A549 (cell line): ENCODE measurements at regions not wholly inside any gene's neighbourhood (a gene's known extent, or its start where the extent isn't known, plus 50 kb on each side); places are given as distances from the start of the nearest gene placed in this dataset.

ENCODE experiments used
- ATAC-seq, 2 experiments: fragments of 200-7000 bp in 1 of 2; fragments of >200 bp in 1 of 2; cut with Nextera tagmentation in 1 of 2; cut with Tn5 transposase in 1 of 2; 3 replicates each; pipeline versions ENCODE4 v1.8.0 to v1.9.1; 2018 to 2020; ENCODE audit warnings: mild to moderate bottlenecking in 1 of 2, moderate library complexity in 1 of 2
- CTCF ChIA-PET: fragments of 300-600 bp; sonication (Branson Sonifier 250); formaldehyde crosslinking; extraction: SDS; loops from one replicate; lab custom pipeline; 2021; ENCODE audit warnings: antibody characterized with exemption, inconsistent platforms; lab: Yijun Ruan, JAX
- POLR2A ChIA-PET: fragments of 350-600 bp; formaldehyde crosslinking; extraction: SDS; loops from one replicate; lab custom pipeline; 2021; ENCODE audit warnings: antibody characterized with exemption, inconsistent platforms; lab: Yijun Ruan, JAX
- DNase-seq, 2 experiments: peaks; one replicate each; pipeline versions ENCODE4 v3.0.0 to v3.0.0-alpha.2; 2011 to 2016; ENCODE audit warnings: low read depth in 1 of 2, low spot score in 1 of 2
- FAIRE-seq: peaks from 2 replicates; lab custom pipeline; 2011; peaks lifted over from hg19 to GRCh38; lab: Jason Lieb, UNC
- H3K27ac ChIP-seq, 2 experiments: fragments of >200 bp; sonication (Bioruptor Twin); formaldehyde crosslinking; 3 replicates each; pipeline ENCODE4 v1.5.1; 2016 to 2017
- H3K4me1 ChIP-seq: fragments of >200 bp; sonication (Bioruptor Twin); formaldehyde crosslinking; 3 replicates; pipeline ENCODE4 v1.6.1; 2016
- H3K4me2 ChIP-seq: fragments of >200 bp; sonication (Bioruptor Twin); formaldehyde crosslinking; 3 replicates; pipeline ENCODE4 v1.6.1; 2016
- H3K4me3 ChIP-seq: fragments of >200 bp; sonication (Bioruptor Twin); formaldehyde crosslinking; 3 replicates; pipeline ENCODE4 v1.5.1; 2016
- H3K9me3 ChIP-seq: fragments of >200 bp; sonication (Bioruptor Twin); formaldehyde crosslinking; 3 replicates; pipeline ENCODE4 v1.6.1; 2016
- EHF ChIP-seq: fragments of 250-450 bp; sonication (Bioruptor Pico); IDR thresholded peaks from 2 replicates; pipeline ENCODE4 v1.5.0; 2020; ENCODE audit warnings: mild to moderate bottlenecking
- ESRRA ChIP-seq: fragments of 150-350 bp; IDR thresholded peaks from 2 replicates; pipeline ENCODE4 v1.6.1; 2014; ENCODE audit warnings: mild to moderate bottlenecking, low read length, borderline replicate concordance
- HDAC2 ChIP-seq: fragments of 200-600 bp; sonication (generic); IDR thresholded peaks from 2 replicates; pipeline ENCODE4 v1.6.1; 2016
- HEYL ChIP-seq: fragments of 250-450 bp; sonication (Bioruptor Pico); IDR thresholded peaks from 2 replicates; pipeline ENCODE4 v1.8.0; 2021; ENCODE audit warnings: mild to moderate bottlenecking, moderate library complexity
- MAFK ChIP-seq: fragments of 450-650 bp; IDR thresholded peaks from 2 replicates; pipeline ENCODE4 v1.6.1; 2014; ENCODE audit not compliant: partially characterized antibody
- NR3C1 ChIP-seq: fragments of >200 bp; sonication (Bioruptor Twin); formaldehyde crosslinking; IDR thresholded peaks from 3 replicates; pipeline ENCODE4 v1.6.1; 2017
- RARB ChIP-seq: fragments of 250-450 bp; sonication (Bioruptor Pico); IDR thresholded peaks from 2 replicates; pipeline ENCODE4 v1.8.0; 2021; ENCODE audit warnings: mild to moderate bottlenecking, moderate library complexity
- RCOR1 ChIP-seq: fragments of 150-350 bp; IDR thresholded peaks from 2 replicates; pipeline ENCODE4 v1.6.1; 2014; ENCODE audit warnings: antibody characterized with exemption, low read length, low read depth
- TFCP2L1 ChIP-seq: fragments of 250-450 bp; sonication (Bioruptor Pico); IDR thresholded peaks from 2 replicates; pipeline ENCODE4 v1.5.0; 2021; ENCODE audit warnings: mild to moderate bottlenecking
- ZC3H11A ChIP-seq: fragments of 450-650 bp; IDR thresholded peaks from 2 replicates; pipeline ENCODE4 v1.6.1; 2014; ENCODE audit warnings: antibody characterized with exemption, mild to moderate bottlenecking
- WGBS: methylation state at CpG from one replicate; pipeline ENCODE4 v1.1.6; 2017; ENCODE audit errors: missing lambda C conversion rate; 5-methylcytosine and 5-hydroxymethylcytosine counted together
- TF ChIP-seq, protein P1 (sequence below): fragments of 250-450 bp; sonication (Bioruptor Pico); IDR thresholded peaks from 2 replicates; pipeline ENCODE4 v1.5.0; 2020; ENCODE audit warnings: low read depth, mild to moderate bottlenecking, moderate library complexity
- TF ChIP-seq, protein P2 (sequence below): fragments of >200 bp; sonication (Bioruptor Twin); formaldehyde crosslinking; IDR thresholded peaks from 3 replicates; pipeline ENCODE4 v1.5.1; 2016
- TF ChIP-seq, protein P3 (sequence below): IDR thresholded peaks from 2 replicates; pipeline ENCODE4 v1.6.1; 2012
- TF ChIP-seq, protein P4 (sequence below): fragments of >200 bp; sonication (Bioruptor Twin); formaldehyde crosslinking; IDR thresholded peaks from 3 replicates; pipeline ENCODE4 v1.6.1; 2016
- TF ChIP-seq, protein P5 (sequence below): fragments of 200-600 bp; sonication (generic); IDR thresholded peaks from 2 replicates; pipeline ENCODE4 v1.6.1; 2016; ENCODE audit warnings: antibody characterized with exemption, mild to moderate bottlenecking, moderate library complexity

DNA sequence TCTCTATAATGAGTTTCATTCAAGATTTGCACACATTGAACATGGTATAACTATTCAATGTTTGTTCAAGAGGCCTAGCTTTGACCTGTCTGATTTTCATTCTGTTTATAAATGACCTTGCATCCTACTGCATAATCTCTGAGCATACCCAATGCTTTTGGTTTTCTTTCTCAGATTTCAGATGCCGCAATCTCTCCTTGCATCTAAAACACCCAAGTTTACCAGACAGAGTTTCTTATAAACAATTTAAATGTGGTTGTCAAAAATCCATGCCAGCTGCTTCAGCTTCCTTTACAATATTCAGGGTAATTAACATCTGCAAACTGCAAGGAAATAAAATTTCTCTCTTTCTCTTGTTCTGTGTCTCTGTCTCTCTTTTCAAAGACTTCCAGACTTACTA lies 123.0 kb upstream of the PCDH18 start:
- no peak overlapping the region for H3K4me3 ChIP-seq
- 87% methylated on average over 1 of the region's 1 CpG for WGBS
- H3K4me1 ChIP-seq, result no peaks in the 10 kb centered on the region
- ATAC-seq (no peak), FAIRE-seq (no peak), DNase-seq (no peak)
- H3K4me2 ChIP-seq, result no peak overlapping the region
- TF ChIP-seq RCOR1, result no peak
- TF ChIP-seq, protein P1, sequence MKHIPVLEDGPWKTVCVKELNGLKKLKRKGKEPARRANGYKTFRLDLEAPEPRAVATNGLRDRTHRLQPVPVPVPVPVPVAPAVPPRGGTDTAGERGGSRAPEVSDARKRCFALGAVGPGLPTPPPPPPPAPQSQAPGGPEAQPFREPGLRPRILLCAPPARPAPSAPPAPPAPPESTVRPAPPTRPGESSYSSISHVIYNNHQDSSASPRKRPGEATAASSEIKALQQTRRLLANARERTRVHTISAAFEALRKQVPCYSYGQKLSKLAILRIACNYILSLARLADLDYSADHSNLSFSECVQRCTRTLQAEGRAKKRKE (CRISPR knock-in tag), result no peak
- TF ChIP-seq MAFK, result no peak
- TF ChIP-seq NR3C1, result no peak
- TF ChIP-seq, protein P2, sequence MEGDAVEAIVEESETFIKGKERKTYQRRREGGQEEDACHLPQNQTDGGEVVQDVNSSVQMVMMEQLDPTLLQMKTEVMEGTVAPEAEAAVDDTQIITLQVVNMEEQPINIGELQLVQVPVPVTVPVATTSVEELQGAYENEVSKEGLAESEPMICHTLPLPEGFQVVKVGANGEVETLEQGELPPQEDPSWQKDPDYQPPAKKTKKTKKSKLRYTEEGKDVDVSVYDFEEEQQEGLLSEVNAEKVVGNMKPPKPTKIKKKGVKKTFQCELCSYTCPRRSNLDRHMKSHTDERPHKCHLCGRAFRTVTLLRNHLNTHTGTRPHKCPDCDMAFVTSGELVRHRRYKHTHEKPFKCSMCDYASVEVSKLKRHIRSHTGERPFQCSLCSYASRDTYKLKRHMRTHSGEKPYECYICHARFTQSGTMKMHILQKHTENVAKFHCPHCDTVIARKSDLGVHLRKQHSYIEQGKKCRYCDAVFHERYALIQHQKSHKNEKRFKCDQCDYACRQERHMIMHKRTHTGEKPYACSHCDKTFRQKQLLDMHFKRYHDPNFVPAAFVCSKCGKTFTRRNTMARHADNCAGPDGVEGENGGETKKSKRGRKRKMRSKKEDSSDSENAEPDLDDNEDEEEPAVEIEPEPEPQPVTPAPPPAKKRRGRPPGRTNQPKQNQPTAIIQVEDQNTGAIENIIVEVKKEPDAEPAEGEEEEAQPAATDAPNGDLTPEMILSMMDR, result no peak
- TF ChIP-seq, protein P3, sequence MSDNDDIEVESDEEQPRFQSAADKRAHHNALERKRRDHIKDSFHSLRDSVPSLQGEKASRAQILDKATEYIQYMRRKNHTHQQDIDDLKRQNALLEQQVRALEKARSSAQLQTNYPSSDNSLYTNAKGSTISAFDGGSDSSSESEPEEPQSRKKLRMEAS, result no peak
- no peak for TF ChIP-seq HDAC2
- TF ChIP-seq RARB, result no peak
- no peak for TF ChIP-seq HEYL (CRISPR knock-in tag)
- no peak for TF ChIP-seq ZC3H11A
- TF ChIP-seq, protein P4, sequence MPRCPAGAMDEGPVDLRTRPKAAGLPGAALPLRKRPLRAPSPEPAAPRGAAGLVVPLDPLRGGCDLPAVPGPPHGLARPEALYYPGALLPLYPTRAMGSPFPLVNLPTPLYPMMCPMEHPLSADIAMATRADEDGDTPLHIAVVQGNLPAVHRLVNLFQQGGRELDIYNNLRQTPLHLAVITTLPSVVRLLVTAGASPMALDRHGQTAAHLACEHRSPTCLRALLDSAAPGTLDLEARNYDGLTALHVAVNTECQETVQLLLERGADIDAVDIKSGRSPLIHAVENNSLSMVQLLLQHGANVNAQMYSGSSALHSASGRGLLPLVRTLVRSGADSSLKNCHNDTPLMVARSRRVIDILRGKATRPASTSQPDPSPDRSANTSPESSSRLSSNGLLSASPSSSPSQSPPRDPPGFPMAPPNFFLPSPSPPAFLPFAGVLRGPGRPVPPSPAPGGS, result no peak
- no peak overlapping the region for H3K27ac ChIP-seq
- ChIA-PET CTCF (no interaction called here), POLR2A (no interaction called here)
- no peaks in the 10 kb centered on the region for H3K9me3 ChIP-seq

DNA sequence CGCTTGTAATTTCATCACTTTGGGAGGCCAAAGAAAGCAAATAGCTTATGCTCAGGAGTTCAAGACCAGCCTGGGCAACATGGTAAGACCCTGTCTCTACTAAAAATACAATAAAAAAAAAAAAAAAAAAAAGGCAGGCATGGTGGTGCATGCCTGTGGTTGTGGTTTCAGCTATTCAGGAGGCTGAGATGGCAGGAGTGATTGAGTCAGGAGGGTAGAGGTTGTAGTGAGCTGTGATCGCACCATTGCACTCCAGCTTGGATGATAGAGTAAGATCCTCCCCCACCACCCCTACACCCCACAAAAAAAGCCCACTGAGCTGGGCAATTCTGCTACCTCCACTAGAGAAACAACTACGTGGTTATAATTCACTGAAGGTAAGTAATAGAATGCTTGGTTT lies 118.8 kb upstream of the PCDH18 start:
- no peak overlapping the region for H3K4me2 ChIP-seq
- H3K4me3 ChIP-seq, result no peak overlapping the region
- ChIA-PET CTCF (interaction anchor here (1.1 kb wide), 1 partner anchor 39 kb away, joined by 3 read pairs; no protein-coding TSS in a partner anchor), POLR2A (no interaction called here)
- TF ChIP-seq EHF (CRISPR knock-in tag) (no peak), RCOR1 (no peak), ESRRA (no peak), TFCP2L1 (CRISPR knock-in tag) (no peak)
- TF ChIP-seq, protein P5, sequence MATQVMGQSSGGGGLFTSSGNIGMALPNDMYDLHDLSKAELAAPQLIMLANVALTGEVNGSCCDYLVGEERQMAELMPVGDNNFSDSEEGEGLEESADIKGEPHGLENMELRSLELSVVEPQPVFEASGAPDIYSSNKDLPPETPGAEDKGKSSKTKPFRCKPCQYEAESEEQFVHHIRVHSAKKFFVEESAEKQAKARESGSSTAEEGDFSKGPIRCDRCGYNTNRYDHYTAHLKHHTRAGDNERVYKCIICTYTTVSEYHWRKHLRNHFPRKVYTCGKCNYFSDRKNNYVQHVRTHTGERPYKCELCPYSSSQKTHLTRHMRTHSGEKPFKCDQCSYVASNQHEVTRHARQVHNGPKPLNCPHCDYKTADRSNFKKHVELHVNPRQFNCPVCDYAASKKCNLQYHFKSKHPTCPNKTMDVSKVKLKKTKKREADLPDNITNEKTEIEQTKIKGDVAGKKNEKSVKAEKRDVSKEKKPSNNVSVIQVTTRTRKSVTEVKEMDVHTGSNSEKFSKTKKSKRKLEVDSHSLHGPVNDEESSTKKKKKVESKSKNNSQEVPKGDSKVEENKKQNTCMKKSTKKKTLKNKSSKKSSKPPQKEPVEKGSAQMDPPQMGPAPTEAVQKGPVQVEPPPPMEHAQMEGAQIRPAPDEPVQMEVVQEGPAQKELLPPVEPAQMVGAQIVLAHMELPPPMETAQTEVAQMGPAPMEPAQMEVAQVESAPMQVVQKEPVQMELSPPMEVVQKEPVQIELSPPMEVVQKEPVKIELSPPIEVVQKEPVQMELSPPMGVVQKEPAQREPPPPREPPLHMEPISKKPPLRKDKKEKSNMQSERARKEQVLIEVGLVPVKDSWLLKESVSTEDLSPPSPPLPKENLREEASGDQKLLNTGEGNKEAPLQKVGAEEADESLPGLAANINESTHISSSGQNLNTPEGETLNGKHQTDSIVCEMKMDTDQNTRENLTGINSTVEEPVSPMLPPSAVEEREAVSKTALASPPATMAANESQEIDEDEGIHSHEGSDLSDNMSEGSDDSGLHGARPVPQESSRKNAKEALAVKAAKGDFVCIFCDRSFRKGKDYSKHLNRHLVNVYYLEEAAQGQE, result no peak
- 36% methylated on average over 3 of the region's 3 CpGs for WGBS
- no peaks in the 10 kb centered on the region for H3K9me3 ChIP-seq
- FAIRE-seq (no peak), ATAC-seq (no peak), DNase-seq (no peak)
- H3K4me1 ChIP-seq, result no peaks in the 10 kb centered on the region
- H3K27ac ChIP-seq, result no peak overlapping the region
